SKM-1 treated with dmso at 0.1 percent for 144 hours (cell line): ENCODE measurements at regions not wholly inside any gene's neighbourhood (a gene's known extent, or its start where the extent isn't known, plus 50 kb on each side); places are given as distances from the start of the nearest gene placed in this dataset.
"Not testable (repeated sequence)": the region's sequence is repeated elsewhere in the genome, so short reads cannot be mapped to it uniquely, and the experiment has no call there.

ENCODE experiments used
- DNase-seq: peaks from one replicate; lab custom pipeline; 2025; ENCODE audit not compliant: unreplicated experiment; lab: John Stamatoyannopoulos, UW

DNA sequence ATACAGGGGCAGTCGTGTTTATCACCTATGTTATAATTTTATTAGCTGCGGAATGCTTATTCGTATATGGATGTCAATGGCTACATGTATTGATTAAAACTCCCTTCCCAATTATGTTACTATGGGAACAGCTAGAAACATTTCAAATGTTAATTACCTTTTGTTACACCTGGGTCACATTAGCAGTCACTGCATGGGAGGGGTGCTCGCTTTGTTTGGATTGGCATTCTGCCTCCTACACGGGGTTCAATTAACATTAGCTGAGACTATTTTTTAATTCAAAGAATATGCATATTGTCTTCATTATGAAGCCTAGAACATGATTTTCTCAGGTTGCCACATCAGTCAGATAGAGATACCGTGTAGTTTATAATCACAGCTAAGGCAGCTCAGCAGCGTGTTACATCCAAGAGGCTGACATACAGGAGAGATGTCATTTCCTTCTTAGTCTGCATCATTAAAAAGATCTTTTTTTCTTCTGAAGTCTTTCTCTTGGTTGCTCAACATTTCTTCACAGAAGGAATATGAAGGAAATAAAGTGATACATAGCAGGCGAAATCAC, 76.2 kb upstream of the RPS6KA2 start:
- DNase-seq: no peak

GRCh38 chr6:166701424-166701823, 74.4 kb upstream of the RPS6KA2 start:
- not testable (repeated sequence) for DNase-seq

- not testable (repeated sequence) for DNase-seq
Measured at GRCh38 chr6:166700871-166701270, 73.8 kb upstream of the RPS6KA2 start.

- no peak for DNase-seq
Measured at GRCh38 chr6:166697113-166697512, 70.1 kb upstream of the RPS6KA2 start.

DNA sequence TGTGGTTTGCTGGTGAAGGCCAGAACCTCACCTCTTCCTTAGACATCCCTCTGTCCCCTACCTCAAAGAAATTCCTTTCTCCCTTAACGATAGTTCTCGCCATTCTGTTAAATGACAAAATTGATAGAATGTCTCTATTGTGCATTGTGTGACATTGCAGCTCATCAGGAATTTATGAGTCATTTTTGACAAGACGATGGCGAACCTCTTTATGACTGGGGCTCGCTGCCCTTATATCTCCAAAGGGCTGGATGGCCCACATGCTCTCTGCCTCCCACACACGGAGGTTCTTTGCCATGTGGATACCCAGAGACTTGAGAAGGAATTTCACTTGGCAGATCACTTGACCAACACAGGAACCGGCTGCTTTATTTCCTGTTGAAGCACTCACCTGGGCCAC, 66.8 kb upstream of the RPS6KA2 start:
- no peak for DNase-seq

- no peak for DNase-seq
Measured at GRCh38 chr6:166692723-166693302, 65.8 kb upstream of the RPS6KA2 start.

- no peak for DNase-seq
Measured at GRCh38 chr6:166691746-166692145, 64.7 kb upstream of the RPS6KA2 start.

- DNase-seq: no peak
Measured at GRCh38 chr6:166691199-166691598, 64.1 kb upstream of the RPS6KA2 start.

GRCh38 chr6:166689687-166690086, 62.6 kb upstream of the RPS6KA2 start:
- no peak for DNase-seq

- DNase-seq: no peak
Measured at GRCh38 chr6:166688901-166689300, 61.9 kb upstream of the RPS6KA2 start.

DNA sequence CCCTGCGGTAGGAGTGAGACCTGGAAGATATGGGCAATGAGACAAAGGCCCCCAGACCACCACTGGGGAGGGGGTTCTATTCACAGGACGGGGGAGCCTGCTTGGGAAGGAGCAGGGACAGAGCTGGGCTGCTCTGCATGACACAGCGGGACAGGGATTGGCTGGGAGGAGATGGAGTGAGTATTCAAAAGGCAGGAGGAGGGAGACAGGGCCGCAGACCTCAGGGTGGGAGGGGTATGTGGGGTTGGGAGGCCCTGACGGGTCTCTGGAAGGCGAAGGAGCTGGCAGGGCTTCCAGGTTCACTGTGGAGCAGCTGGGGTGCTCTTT, 60.8 kb upstream of the RPS6KA2 start:
- DNase-seq: no peak

- DNase-seq: no peak
Measured at GRCh38 chr6:166687070-166687878, 60.2 kb upstream of the RPS6KA2 start.

DNA sequence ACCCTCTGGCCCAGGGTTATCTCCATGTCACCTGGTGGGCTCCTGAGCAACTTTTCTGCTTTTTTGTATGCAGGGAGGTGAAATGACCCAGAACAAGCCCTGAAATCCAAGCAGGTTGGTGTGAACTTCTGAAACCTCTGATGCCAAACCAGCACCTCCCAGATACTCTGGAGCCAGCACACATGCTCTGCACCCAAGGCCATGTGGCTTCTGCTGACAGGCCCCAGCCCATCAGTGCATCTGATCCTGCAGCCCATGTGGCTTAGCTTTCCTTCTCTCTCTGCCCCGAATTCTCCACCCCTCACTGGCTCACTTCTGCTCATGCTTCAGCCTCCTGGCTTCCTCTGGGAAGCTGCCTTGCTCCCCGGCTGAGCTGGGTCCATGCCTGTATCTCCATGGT, 59.3 kb upstream of the RPS6KA2 start:
- no peak for DNase-seq

- no peak for DNase-seq
Measured at GRCh38 chr6:166684866-166685265, 57.8 kb upstream of the RPS6KA2 start.

DNA sequence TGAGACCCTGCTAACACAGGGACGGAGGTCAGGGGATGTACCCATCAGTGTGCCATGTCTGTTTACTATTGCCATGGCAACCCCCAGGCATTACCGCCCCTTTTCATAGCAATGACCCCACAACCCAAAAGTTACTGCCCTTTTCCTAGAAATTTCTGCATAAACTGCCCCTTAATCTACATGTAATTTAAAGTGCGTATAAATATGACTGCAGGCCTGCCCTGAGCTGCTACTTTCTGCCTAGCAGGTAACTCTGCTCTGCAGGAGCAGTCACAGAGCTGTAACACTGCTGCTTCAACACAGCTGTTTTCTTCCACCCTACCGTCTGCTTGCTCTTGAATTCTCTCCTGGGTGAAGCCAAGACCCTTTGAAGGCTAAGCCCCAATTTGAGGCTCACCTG, 57.1 kb upstream of the RPS6KA2 start:
- no peak for DNase-seq

GRCh38 chr6:166683477-166683876, 56.4 kb upstream of the RPS6KA2 start:
- DNase-seq: no peak

DNA sequence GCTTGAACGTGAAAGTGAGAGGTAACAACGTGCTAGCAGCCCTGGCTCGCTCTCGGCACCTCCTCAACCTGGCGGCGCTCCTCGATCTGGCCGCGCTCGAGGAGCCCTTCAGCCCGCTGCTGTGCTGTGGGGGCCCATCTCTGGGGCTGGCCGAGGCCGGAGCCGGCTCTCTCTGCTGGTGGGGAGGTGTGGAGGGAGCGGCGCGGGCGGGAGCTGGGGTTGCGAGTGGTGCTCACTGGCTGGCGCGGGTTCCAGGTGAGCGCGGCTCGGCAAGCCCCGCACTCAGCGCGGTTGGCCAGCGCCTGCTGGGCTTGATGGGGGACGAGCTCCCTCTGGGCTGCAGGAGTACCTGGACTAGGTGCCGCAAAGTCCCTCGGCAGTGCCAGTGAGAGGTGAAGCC, 52.5 kb upstream of the RPS6KA2 start:
- no peak for DNase-seq

- DNase-seq: no peak
Measured at GRCh38 chr6:166678426-166678825, 51.4 kb upstream of the RPS6KA2 start.

DNA sequence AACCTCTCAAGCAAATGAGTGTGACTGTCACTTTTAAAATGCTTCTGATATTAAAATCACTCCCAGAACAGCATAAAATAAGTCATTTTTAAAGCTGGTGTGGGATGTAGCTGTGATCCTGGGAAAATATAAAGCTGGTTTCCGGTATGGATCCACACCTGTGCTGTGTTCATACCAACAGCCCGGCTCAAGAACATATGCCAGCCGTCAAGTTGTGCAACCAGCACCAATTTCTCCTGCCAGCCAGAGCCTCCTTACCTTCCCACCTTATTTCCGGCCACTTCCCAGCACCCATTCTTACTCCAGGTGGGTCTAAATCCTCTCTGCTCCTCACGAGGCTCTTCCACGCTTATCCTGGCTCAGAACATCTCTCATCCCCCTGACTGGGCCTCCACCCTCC, 50.9 kb upstream of the RPS6KA2 start:
- DNase-seq: no peak
